HG03571 (cell line): ENCODE measurements at regions not wholly inside any gene's neighbourhood (a gene's known extent, or its start where the extent isn't known, plus 50 kb on each side); places are given as distances from the start of the nearest gene placed in this dataset.
"Not testable (repeated sequence)": the region's sequence is repeated elsewhere in the genome, so short reads cannot be mapped to it uniquely, and the experiment has no call there.

Source experiments
- ATAC-seq: cut with Tn5 transposase; IDR thresholded peaks from one replicate; pipeline ENCODE4 v1.9.1; 2021; ENCODE audit not compliant: unreplicated experiment

DNA sequence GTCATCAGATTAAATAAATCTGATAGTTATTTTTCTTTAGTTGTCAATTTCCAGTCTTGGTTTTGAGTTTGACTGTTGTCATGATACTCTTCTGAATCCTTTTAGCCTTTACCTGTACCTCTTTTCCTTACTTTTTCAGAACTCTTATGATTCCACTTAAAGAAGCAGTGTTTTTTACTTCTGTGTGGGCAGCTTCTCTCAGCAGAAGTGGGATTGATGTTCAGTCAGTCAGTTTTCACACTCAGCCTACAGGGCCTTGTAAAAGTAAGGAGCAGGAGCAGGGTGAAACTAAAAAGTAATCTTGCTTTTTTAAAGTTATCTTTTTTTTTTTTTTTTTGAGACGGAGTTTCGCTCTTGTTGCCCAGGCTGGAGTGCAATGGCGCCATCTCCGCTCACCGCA is 75.1 kb downstream of the HAUS1 start:
- ATAC-seq: no peak

DNA sequence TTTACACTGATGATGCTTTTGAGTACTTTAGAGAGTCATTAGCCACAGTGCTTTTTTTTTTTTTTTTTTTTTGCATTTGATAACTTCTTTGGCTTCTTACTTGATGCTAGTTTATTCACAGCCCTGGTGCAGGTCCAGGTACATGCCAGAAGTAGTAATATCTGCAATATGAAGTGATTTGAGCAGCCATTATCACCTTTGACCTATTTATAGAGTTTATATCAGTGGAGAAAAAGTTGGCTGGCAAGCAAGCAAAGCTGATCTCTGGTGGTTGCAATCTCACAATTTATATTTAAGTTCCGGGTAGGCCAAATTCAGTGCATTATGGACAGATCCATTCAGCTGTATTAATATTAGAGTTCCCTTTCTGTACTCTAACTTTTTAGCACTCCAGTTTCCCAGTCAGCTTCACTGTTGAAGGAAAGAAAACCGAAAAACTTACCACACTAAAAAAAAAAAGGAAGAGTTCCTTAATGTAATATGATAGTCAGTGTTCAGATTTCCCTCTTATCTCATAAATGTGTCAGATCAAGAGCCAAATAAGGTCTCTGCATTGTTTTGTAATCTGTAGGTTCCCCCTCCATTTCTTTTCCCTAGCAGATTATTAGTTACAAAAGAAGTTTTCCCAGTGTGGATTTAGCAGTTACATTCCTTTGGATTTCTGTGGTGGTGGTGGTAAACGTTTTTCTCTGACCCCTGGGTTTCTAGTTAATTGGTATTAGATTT is 78.6 kb downstream of the HAUS1 start:
- no peak for ATAC-seq

DNA sequence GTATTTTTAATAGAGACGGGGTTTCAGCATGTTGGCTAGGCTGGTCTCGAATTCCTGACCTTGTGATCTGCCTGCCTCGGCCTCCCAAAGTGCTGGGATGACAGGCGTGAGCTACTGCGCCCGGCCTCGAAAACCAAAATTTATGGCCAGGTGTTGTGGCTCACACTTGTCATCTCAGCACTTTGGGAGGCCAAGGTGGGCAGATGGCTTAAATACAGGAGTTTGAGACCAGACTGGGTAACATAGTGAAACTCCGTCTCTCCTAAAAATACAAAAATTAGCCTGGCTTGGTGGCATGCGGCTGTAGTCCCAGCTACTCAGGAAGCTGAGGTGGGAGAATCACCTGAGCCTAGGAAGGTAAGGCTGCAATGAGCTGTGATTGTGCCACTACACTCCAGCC is 80.1 kb downstream of the HAUS1 start:
- not testable (repeated sequence) for ATAC-seq

DNA sequence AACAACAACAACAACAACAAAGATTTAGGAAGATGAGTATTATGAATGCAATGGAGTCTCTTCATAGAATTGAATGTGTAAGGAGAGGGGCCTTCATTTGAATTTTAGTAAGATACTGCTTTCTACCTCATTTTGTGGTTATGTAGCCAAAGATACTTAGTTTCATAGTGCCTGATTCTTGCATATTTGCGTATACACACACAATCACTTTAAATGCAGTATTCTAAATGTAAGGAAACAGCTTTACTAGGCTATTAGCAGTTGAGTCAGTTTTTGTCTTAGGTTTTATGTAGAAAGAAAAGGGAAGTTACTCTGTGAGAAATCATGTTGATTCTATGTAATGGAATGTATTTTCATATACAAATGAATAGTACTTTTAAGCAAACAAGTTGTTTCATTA is 80.5 kb downstream of the HAUS1 start:
- ATAC-seq: no peak

DNA sequence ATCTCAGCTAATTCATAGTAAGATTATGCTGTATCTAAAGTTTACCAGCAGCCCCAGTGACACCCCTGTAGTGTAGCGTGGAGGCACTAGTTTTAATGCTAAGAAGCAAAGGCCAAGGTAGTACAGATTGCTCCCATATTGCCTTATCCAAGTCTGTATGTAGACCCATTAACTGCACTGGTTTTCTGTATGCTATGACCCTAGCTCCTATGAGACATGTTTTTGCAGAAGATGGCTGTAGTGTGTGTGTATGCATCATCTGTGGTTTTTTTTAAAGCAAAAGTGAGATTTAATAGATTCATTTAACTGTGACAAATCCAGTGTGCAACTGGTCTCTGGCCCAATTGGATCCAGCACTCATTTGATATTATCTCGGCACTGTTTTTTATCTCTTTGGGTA is 86.5 kb downstream of the HAUS1 start:
- ATAC-seq: no peak

DNA sequence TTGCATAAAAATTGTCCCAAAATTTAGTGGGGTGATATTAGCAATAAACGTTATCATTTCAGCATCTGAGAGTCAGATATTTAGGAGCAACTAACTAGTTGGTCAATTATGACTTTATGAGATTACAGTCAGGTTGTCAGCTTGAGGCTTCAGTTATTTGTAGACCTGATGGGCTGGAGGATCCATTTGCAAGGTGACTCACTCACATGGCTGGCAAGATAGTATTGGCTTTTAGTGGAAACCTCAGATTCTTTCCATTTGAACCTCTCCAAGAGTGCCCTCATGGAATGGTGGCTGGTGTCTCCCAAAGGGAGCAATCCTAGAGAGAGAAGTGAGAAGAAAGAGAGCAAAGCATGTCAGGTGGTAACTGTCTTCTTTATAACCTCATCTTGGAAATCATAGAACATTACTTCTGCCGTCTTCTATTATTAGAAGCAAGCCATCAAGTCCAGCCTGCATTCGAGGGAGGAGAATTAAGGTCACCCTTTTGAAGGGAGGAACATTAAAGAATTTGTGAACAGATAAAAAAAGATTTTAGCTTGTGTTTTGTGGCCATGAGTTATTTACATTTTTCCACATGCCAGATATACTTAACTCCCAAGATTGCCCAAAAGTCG is 92.5 kb downstream of the HAUS1 start:
- no peak for ATAC-seq

DNA sequence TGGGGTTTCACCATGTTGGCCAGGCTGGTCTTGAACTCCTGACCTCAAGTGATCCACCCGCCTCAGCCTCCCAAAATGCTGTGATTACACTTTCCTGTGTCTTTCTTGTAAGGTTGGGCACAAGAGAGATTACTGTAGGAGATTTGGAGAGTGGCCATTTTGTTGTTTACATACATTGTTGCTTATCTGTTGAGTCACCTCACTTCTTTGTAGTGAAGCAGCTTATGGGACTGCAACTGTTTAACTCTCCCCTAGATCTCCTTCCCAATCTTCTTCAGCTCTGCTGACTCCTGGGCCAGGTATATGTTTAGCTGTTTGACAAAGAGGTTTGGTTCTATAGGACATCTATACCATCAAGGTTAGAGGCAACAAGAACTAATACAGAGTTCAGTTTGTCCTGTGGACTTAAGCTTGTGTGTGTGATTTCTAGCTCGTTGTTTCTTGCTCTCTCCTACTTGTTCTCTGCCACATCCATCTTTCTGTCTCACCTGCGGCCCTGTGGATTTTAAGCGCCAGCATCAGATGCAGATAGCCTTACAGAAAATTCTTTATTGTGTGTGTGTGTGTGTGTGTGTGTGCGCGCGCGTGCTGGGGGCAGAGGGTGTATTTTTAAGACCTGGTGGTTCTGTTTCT is 95.4 kb downstream of the HAUS1 start:
- no peak for ATAC-seq

DNA sequence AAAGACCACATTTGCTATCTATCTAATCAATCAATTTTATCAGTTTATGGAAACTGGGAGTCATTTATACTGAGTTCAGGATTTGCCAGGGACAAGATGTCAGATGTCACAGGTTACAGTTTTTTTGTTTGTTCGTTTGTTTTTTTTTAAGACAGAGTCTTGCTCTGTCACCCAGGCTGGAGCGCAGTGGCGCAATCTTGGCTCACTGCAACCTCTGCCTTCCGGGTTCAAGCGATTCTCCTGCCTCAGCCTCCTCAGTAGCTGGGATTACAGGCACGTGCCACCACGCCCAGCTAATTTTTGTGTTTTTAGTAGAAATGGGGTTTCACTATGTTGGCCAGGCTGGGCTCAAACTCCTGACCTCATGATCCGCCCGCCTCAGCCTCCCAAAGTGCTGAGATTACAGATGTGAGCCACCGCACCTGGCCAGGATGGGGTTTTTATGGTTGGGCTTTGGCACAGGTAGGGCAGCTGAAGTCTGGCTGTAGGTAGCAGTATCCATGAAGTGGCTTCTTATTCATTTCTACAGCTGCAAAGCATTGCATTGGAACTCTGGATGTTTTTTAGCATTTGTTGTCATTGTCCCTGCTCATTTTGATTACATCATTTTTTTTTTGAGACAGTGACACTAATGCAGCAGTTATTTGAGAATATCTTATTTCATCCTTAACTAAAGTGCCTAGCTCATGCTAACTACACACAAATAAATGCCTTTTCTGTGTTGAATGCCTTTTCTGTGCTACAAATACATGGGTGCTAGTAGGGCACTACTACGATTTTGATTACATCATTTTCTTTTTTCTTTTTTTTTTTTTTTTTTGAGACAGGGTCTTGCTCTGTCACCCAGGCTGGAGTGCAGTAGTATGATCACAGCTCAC is 96.2 kb downstream of the HAUS1 start:
- ATAC-seq: not testable (repeated sequence)

DNA sequence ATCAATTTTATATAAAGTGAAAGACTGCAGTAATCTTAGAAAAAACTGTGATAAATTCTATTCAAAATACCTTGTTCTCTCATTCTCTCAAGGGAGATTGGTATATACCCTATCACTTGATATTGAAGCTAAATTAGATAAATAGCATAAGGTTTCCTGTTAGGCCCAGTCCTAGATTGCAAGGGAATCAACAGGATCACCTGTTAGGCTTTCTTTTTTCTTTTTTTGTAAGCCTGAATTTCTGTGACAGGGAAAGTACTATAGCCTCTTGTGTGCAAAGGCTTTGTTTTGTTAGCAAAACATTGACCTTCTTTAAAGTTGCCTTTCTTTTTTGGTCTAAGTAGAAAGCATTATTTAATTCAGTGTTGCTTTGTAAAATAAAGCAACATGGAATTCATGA is 100.0 kb downstream of the HAUS1 start:
- no peak for ATAC-seq

DNA sequence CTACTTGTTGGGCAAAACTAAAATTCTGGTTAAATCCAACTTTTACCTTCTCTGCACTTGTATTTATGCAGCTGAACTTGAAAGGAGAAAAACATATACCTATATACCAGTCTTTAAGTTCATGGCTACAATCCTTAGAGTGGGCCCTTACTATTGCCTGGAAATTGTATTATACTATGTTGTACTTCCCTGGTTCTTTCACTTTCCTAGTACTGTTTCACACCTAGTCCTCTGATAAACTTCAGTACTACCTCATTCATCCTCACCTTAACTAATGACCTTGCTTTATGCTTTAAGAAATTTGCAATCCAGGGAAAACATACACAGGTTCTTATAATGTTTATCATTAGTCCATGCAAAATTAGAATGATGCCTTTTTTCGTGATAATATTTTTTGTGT is 103.8 kb downstream of the HAUS1 start:
- ATAC-seq: no peak

DNA sequence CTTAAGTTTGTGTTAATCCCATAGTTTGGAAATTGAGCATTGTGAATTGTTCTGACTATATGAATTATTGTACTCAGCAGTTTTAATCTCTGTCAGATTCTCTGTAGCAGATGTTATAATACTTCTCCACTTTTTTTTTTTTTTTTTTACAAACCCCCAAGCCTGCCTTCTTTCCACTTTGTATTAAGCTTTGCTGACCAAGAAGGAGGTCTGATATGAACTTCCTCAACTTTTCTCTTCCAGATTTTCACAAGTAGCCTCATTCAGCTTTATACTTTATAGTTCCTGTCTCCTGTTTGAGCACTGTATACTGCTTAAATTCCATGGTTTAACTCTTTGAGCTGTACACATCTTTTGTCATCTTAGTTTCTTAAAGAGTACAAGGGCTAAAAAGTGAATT is 105.0 kb downstream of the HAUS1 start:
- no peak for ATAC-seq

DNA sequence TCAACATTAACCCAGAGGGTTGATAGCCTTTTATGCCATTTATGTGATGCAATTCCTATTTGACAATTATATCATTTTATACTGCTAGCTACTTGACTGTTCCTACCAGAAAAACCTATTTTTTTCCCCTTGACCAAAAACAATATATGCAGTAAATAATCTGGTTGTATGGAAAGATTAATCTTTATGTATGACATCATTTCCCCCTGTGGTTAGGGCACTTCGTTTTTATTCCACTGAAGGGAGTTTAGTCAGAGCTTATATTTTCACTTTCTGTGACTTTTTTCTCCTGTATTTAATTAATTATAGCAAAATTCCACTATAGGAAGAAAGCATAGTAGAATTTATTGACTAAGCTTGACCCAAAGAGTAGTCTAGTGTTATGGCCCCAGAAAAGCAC is 107.6 kb downstream of the HAUS1 start:
- no peak for ATAC-seq

DNA sequence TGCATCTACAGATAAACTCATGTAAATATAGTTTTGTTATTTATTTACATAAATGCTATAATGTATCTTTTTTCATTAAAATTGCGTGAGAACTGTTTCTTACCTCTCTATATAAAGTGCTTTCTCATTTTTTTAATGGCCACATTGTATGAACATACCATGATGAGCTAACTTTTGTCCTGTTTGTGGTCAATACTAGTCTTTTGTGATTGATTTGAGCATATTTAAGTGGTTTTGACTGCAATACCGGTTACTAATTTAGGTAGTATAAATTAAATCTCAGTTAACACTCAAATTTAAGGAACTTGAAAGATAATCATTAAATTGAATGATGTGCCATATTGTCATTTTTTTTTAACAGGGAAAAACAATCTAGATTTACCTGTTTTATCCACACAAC is 108.2 kb downstream of the HAUS1 start:
- ATAC-seq: no peak

DNA sequence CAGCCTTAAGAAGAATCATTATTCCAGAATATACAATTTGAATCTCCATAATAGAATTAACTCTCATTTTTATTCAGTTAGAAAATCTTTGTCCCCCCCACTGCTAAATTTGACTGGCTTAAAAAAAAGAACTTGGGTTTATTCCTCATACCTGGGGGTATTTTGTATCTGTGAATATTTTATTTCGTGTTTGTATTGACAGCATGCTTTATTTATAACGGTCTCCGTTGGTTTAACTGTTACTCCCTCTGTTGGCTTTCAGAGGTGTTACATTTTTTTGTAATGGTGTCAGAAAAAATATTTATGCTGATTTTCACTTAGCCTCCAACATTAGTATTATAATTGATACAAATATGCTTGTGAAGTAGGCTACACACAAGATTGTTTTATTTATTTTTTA is 109.1 kb downstream of the HAUS1 start:
- ATAC-seq: no peak

DNA sequence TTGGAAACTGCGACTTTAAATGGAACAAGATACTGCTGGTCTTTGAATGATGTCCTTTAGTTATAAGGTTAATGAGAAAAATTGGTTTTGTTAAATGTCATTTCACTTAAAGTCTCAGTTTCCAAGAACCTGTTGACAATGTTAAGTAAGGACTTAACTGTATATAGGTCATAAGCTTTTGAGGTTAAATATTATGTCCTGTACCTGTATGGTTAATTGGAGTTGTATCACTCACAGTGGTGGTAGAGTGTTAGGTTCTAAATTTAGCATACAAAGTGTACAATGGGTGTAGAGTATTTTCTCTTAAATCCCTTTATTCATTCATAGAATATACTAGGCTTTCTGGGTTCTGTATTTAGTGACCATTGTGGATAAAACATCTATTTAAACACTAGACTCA is 110.2 kb downstream of the HAUS1 start:
- ATAC-seq: no peak

DNA sequence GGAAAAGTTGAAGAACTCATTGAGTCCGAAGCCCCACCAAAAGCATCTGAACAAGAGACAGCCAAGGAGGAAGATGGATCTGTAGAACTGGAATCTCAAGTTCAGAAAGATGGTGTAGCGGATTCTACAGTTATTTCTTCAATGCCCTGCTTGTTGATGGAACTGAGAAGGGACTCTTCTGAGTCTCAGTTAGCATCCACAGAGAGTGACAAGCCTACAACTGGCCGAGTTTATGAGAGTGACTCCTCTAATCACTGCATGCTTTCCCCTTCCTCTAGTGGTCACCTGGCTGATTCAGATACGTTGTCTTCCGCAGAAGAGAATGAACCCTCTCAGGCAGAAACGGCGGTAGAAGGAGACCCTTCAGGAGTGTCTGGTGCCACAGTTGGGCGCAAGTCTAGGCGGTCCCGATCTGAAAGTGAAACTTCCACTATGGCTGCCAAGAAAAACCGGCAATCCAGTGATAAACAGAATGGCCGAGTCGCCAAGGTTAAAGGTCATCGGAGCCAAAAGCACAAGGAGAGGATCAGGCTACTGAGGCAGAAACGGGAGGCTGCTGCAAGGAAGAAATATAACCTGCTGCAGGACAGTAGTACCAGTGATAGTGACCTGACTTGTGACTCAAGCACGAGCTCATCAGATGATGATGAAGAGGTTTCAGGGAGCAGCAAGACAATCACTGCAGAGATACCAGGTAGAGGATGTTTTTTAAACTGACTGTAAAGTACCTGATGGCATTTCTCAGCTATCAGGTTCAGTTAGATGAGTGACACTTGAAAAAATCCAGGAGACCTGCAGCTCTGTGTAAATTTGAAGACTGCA is 111.9 kb downstream of the HAUS1 start:
- ATAC-seq: no peak

DNA sequence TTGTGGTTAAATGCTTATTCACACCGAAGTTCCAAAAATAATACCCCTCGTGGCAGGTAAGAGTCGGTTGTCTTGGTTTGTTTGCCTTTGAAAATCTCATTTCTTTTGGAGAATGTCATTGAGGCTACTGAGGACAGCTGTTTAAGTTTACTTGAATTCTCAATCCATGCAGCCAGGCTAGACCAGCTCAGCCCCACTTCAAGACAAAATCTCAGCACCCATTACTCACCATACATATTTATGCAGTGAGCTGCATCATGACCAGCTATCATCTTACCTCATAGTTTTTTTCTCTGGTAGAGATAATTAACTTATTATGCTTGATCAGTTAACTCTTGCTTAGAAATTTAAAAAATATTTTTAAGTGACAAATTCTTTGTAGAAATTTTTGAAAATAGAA is 115.9 kb downstream of the HAUS1 start:
- ATAC-seq: no peak

DNA sequence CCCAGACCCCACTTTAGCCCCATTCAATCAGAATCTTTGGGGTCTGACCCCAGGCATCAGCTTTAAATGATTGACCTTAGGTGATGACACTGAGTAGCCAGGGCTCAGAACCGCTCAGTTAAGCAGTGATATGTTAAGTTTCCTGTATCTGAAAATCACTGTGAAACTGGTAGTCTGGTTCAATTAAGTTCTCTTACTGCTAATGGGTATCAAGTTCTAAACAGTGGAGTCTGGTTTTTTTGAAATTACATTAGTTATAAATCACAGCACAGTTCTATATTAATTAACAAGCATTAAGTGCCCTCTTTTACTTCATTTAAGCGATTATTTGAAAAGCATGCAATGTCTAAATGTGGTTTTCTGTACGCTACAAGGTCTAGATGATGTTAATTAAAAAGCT is 117.9 kb downstream of the HAUS1 start:
- ATAC-seq: no peak

DNA sequence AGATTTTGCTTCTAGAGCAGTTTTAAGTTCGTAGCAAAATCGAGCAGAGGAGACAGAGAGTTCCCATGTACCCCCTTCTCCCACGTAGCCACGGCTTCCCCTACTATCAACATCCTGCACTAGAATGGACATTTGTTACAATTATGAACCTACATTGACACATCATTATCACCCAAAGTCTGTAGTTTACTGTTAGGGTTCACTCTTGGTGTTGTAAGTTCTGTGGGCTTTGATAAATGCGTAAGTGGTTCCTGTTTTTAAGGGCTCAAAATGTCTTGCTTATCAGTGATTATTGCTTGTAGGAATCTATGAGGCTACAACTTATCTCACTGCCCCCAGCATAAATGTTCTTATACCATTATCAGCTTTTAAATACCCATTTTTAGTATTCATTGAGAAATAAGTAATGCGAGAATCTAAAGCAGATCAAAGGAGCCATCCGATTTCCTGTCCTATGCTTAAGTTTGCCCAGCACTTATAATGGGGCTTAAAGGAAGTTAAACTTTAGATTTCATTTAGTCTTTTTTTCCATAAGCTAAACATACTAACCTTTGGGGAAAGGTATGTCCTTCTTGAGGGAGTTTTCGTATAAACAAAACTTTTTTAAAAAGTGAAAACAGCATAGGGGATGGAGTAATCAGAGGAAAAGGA is 118.7 kb downstream of the HAUS1 start:
- no peak for ATAC-seq

DNA sequence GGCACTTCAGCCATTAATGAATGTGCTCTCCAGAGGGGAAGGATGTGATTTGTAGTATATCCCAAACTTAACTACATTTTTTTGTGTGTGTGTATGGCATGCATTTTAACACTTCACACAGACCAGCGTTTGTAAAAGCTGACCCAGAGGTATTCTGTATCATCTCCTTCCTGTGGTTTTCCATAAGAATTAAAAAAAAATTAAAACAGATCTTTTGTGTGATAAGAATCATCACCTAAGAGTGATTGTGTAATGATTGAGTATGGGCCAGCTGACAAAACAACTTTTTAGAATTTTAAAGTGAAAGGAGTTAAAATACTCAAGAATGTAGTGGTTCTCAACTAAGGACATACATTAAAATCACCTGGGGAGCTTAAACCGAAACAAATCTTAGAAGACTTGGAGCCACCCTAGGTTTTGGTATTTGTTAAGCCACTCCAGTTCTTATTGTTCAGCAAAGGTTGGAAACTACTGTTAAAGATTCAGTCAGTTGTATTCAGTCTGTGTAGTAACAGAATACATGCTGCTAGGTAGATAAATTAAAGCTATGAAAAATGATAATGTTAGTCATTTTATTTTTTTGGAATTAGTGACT is 120.1 kb downstream of the HAUS1 start:
- ATAC-seq: no peak
